Hepatocyte (in vitro differentiated cells): ENCODE measurements at regions not wholly inside any gene's neighbourhood (a gene's known extent, or its start where the extent isn't known, plus 50 kb on each side); places are given as distances from the start of the nearest gene placed in this dataset.

Source experiments
- CTCF ChIP-seq: fragments of 200-600 bp; sonication (generic); IDR thresholded peaks from 2 replicates; pipeline ENCODE4 v1.5.1; 2016; ENCODE audit warnings: antibody characterized with exemption, mild to moderate bottlenecking; ENCODE audit not compliant: poor library complexity
- EZH2 ChIP-seq: fragments of 200-600 bp; sonication (generic); IDR thresholded peaks from 2 replicates; pipeline ENCODE4 v1.6.1; 2016; ENCODE audit warnings: antibody characterized with exemption, mild to moderate bottlenecking, borderline replicate concordance
- EZH2phosphoT487 ChIP-seq: fragments of 200-600 bp; sonication (generic); IDR thresholded peaks from one replicate; pipeline ENCODE4 v1.6.1; 2018; ENCODE audit warnings: antibody characterized with exemption, mild to moderate bottlenecking, low read depth, moderate library complexity; ENCODE audit not compliant: unreplicated experiment, severe bottlenecking

GRCh38 chr7:52909131-52909530, 126.3 kb upstream of the POM121L12 start:
- no peak for TF ChIP-seq CTCF
- TF ChIP-seq EZH2, result no peak
- no peak for TF ChIP-seq EZH2phosphoT487
